ENCODE measurements at regions not wholly inside any gene's neighbourhood (a gene's known extent, or its start where the extent isn't known, plus 50 kb on each side); places are given as distances from the start of the nearest gene placed in this dataset.

GRCh38 chr10:58898854-58899573, 277.4 kb upstream of the PHYHIPL start:
- Mint-ChIP-seq H3K9me3 (peaks cover 15% of the 10 kb centered on the region), H3K4me1 (peaks cover 24% of the 10 kb centered on the region), H3K36me3 (peaks cover 9% of the 10 kb centered on the region), H3K27ac (no peak overlapping the region), H3K27me3 (ENCODE audit: low read depth) (no peaks in the 10 kb centered on the region), H3K4me3 (no peak overlapping the region)
- DNase-seq (ENCODE audit: low spot score in 2 of 2, unreplicated experiment in 2 of 2), result no peak
- no peak for TF ChIP-seq CTCF (IDR thresholded peaks at IDR 0.05; ENCODE audit: unreplicated experiment)

GRCh38 chr10:58901092-58901646, 275.3 kb upstream of the PHYHIPL start:
- H3K4me1 Mint-ChIP-seq, result peaks cover 24% of the 10 kb centered on the region
- H3K27ac Mint-ChIP-seq, result no peak overlapping the region
- peaks cover 15% of the 10 kb centered on the region for H3K9me3 Mint-ChIP-seq
- H3K27me3 Mint-ChIP-seq (ENCODE audit: low read depth), result no peaks in the 10 kb centered on the region
- DNase-seq (ENCODE audit: low spot score in 2 of 2, unreplicated experiment in 2 of 2), result no peak
- no peak overlapping the region for H3K4me3 Mint-ChIP-seq
- no peak for TF ChIP-seq CTCF (IDR thresholded peaks at IDR 0.05; ENCODE audit: unreplicated experiment)
- H3K36me3 Mint-ChIP-seq, result peaks cover 9% of the 10 kb centered on the region

GRCh38 chr10:58903071-58903470, 273.4 kb upstream of the PHYHIPL start:
- DNase-seq (ENCODE audit: low spot score in 2 of 2, unreplicated experiment in 2 of 2), result no peak
- peaks cover 9% of the 10 kb centered on the region for H3K36me3 Mint-ChIP-seq
- H3K27me3 Mint-ChIP-seq (ENCODE audit: low read depth), result no peaks in the 10 kb centered on the region
- peaks cover 20% of the 10 kb centered on the region for H3K4me1 Mint-ChIP-seq
- no peak overlapping the region for H3K27ac Mint-ChIP-seq
- H3K4me3 Mint-ChIP-seq, result no peak overlapping the region
- H3K9me3 Mint-ChIP-seq, result peaks cover 15% of the 10 kb centered on the region
- no peak for TF ChIP-seq CTCF (IDR thresholded peaks at IDR 0.05; ENCODE audit: unreplicated experiment)

GRCh38 chr10:58909881-58910280, 266.6 kb upstream of the PHYHIPL start:
- no peak for TF ChIP-seq CTCF (IDR thresholded peaks at IDR 0.05; ENCODE audit: unreplicated experiment)
- no peak for DNase-seq (ENCODE audit: low spot score in 2 of 2, unreplicated experiment in 2 of 2)
- Mint-ChIP-seq H3K4me3 (no peak overlapping the region), H3K9me3 (no peaks in the 10 kb centered on the region), H3K27me3 (ENCODE audit: low read depth) (no peaks in the 10 kb centered on the region), H3K36me3 (no peaks in the 10 kb centered on the region), H3K27ac (no peak overlapping the region), H3K4me1 (peaks cover 3% of the 10 kb centered on the region)

- Mint-ChIP-seq H3K4me3 (no peak overlapping the region), H3K9me3 (no peaks in the 10 kb centered on the region), H3K27ac (no peak overlapping the region), H3K4me1 (peaks cover 3% of the 10 kb centered on the region), H3K36me3 (no peaks in the 10 kb centered on the region), H3K27me3 (ENCODE audit: low read depth) (no peaks in the 10 kb centered on the region)
- DNase-seq (ENCODE audit: low spot score in 2 of 2, unreplicated experiment in 2 of 2), result no peak
- TF ChIP-seq CTCF (IDR thresholded peaks at IDR 0.05; ENCODE audit: unreplicated experiment), result no peak
These were observed 262.7 kb upstream of the PHYHIPL start for GRCh38 chr10:58913717-58914116.
